Mesenteric fat pad (tissue), 1 donor: ENCODE measurements at regions not wholly inside any gene's neighbourhood (a gene's known extent, or its start where the extent isn't known, plus 50 kb on each side); places are given as distances from the start of the nearest gene placed in this dataset.
"Not testable (repeated sequence)": the region's sequence is repeated elsewhere in the genome, so short reads cannot be mapped to it uniquely, and the experiment has no call there.

Experiments
- DNase-seq: peaks from one replicate; pipeline ENCODE4 v3.0.0-alpha.2; 2020; ENCODE audit warnings: low spot score
- donor health status: DM: yes; HTN: yes; CAD: no.

DNA sequence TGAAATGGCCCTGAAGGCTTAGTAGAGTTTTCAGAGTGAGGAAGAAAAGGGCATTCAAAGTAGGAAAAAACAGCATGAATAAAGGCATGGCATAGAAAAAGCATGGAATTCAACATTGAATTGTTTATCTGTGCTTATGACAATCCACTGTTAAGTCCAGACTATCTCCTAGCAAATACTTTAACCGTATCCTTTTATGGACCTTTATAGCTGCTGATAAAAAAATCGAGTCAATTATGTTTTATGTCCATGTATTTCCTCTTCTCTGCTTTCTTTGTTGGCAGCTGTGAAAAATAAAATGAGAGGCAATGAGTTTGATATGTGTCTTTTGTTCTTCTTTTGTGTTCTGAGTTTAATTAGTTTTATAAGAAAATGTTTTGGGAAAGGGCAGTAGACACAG is 70.4 kb downstream of the TDRD15 start:
- no peak for DNase-seq

DNA sequence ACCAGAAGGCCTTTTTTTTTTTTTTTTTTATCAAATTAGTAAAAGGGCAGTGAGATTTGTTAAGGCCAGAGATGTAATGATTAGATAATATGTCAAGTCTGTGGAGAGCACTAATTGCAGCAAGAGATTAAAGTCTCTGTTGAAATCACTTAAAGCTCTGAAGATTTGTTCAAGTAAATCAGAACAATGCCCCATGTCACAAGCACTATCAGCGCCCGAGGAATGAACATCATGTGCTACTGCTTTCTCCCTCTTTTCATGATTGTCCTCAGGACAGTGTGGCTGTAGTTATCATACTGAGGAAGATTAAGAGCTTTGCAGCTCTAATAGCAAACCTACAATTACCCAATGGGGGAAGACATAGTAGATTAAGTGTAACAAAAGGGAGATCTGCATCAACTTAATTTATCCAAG is 71.1 kb downstream of the TDRD15 start:
- no peak for DNase-seq

DNA sequence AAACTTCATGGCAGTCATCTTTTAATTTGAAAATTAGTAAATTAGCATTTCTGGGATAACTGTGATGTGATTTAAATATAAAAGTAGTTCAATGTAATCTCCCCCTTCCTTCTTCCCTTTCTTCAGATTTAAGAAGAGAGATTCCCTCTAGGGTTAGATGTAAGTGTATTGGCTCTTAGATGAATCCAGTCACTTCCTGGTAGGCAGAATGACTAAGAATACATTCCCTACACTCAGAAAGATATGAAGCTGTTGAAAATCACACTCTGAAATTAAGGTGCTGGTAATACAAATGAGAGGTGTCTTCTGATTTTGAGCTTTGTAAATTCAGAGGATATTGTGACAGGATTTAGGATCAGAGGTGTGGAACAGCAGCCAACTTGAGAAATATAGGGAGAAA is 71.6 kb downstream of the TDRD15 start:
- no peak for DNase-seq

DNA sequence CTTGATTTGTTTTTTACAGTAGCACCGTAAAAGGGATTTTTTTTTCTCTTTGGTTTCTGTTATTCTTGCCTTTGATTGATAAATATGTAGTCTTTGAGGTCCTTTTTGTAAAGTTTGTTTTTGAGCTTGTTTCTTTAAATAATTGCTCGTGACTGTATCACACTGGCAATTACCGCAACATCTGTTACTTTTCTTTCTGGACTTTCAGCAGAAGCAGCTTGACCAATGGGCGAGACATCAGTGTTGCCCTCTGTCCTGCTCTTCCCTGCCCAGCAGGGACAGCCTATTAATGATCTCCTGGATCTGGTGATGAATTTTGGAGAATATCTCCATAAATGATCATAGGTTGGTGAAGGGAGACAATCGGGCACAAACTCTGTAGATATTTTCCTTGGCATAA is 74.9 kb downstream of the TDRD15 start:
- DNase-seq: no peak

DNA sequence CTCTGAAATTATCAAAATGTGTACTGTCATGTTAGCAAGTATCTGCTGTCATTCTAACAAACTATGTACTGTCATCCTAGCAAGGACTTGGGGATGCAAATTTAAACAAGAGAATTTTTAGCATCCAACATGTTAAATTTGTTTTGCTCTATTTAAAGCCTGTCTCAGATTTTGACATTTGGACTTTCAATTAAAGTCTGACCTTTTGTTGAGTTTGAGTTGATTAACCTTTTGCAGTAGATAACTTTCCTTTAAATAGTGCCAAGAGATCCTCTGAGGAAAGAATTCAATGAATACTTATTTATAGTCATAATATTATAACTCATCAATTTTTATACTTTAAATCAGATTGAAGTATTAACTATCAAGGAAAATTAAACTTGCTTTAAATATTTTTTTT is 80.2 kb downstream of the TDRD15 start:
- DNase-seq: no peak

DNA sequence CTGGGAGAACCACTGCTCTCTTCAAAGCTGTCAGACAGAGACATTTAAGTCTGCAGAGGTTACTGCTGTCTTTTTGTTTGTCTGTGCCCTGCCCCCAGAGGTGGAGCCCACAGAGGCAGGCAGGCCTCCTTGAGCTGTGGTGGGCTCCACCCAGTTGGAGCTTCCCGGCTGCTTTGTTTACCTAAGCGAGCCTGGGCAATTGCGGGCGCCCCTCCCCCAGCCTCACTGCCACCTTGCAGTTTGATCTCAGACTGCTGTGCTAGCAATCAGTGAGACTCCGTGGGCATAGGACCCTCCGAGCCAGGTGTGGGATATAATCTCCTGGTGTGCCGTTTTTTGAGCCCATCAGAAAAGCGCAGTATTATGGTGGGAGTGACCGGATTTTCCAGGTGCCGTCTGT is 90.3 kb downstream of the TDRD15 start:
- DNase-seq: not testable (repeated sequence)

DNA sequence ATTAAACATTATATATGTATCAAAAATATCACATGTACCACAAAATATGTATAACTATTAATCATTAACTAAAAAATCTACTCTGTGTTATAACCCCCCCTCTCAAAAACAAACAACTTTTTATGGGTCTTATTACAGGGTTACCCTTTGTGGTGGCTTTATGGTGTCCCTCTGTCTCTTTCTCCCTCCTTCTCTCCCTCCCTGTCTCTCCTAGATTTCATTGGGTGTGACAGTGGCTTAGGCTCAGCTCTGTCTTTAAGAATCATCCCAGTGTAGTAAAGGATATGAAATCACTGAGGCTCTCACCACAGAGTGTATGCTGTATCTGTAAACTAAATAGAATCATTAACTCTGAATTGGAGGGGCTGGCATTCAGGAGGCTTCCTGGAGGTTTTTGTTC is 93.7 kb downstream of the TDRD15 start:
- DNase-seq: no peak

DNA sequence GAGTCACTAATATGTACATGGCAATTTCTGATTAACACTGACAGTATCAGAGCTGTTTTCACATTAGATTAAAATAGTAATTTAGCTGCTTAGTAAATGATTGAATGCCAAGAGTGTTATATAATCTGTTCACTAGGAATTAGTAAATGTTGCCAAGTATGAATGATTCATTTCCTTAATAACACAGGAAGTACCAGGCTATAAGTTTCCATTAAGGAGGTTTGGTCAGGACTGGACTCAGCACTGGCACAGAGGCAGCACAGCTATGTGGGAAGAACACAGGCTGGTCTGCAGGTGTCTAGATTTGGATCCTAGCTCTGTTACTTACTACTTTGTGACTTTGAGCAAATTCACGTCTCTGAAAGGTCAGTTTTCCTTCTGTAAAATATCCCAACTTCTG is 97.2 kb downstream of the TDRD15 start:
- no peak for DNase-seq

DNA sequence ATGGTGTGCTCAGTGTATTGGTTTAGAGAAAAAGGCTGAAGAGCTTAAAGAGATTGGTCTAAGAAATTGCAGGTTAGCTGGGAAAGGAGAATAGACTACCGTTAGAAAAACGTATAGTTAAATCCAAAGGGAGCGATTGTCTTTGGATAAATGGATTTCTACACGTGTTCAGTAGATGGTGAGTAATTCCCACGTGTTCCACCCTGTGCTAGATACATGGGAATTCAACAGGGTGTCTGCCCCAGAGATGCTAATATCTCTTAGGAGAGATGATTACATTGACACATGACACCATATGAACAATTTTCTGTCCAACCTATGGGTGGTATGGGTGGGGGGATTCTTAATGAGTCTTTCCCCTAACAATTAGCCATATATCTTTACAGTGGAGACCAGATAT is 99.8 kb downstream of the TDRD15 start:
- no peak for DNase-seq

DNA sequence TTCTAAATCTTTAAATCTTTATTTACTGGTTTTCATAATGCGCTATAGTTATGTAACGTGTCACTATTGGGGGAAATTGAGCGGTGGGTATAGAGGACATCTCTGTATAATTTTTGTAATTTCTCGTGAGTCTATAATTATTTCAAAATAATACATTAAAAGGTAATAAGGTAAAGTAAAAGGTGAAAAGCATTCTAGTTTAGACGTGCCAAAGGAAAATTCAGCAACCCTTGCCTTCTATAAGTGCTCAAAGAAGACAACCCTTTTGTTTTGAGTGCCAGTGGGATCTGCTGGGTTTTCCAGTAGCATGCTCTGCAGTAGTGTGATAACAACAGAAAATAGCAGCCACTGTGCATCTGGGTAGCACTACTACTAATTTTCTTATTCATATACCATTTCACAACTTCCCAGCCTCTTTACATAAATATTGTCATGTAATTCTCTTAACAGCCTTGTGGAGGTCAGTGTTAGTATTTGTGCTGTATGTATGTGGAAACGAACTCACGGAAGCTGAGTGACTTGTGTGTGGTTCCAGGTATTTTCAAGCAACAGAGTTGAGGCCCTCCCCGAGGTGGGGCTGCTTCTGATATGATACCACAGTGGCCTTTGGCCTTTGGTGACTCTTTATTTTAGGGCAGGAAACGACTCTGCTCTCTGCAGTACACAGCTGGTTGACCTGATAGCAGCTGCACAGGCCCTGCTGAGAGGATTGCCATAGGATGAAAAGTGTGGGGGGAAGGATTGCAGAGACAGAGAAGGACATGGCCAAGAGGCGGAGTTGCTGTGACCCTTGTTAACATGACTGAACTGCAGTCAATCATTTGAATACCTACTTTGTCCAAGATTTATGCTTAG is 104.5 kb downstream of the TDRD15 start:
- no peak for DNase-seq

DNA sequence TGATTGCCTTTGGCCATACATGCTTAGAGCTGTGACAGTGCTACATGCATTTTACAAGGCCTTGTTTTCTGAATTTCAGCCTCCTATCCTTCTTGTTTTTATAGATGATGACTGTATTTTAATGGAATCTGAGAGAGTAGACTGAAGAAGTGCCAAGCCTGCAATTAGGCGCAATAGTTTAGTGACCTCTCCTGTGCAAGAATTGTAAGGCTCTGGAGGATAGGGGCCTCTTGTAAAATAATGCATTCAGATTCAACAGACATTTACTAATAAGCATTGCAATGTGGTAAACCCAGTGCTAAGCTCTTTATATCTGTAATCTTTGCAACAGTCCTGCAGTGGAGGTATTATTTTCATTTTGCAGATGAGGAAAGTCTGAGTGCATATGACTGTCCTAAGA is 105.5 kb downstream of the TDRD15 start:
- no peak for DNase-seq

DNA sequence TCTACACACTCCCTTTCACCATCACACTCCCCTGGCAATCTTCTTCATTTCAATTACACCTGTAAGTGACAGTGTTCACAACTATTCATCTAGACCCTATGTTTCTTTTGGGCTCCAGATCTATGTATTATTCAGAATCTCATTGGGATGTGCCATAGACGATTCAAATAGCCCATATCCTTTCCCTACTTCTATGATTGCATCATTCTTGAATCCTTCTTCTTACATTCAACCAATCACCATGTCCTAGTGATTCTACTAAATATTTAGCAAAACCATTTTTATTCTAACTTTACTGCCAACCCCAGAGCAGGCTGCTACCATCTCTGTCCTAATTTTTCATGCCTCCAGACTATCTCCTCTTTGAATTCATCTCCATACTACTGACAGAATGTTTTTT is 106.4 kb downstream of the TDRD15 start:
- DNase-seq: no peak

DNA sequence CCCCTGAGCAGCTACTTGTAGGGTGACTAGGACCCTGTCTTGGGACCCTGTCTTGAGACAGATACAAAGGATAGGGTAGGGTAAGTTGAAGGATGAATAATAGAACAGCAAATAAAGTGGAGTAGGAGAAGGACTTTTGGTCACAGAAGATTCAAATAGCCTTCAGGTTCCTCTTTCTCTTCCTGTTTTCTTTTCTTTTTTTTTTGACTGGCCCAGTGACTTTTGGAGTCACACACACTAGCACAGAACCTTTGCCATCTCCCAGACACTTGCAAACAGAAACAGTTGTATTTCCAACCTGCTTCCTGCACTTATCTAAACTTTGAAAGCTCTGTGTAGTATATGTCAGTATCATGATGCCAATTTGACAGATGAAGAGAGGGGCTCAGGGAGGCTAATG is 108.2 kb downstream of the TDRD15 start:
- no peak for DNase-seq

DNA sequence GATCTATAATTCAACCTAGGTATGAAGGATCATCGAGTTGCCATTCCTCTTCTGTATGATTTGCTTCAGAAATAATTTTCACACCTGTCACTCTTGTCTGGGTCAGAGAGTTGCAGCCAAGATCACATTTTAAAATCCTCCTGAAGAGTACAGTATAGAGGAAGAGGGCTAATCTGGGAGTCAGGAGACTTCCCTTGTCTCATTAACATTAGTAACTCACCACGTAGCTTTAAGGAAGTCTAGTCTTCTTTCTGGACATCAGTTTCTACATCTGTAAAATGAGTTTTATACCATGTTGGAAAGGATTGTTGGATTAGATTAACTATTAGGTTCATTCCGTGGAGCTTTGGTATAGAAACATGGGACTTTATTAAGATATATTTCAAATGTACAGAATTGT is 109.4 kb downstream of the TDRD15 start:
- DNase-seq: no peak

DNA sequence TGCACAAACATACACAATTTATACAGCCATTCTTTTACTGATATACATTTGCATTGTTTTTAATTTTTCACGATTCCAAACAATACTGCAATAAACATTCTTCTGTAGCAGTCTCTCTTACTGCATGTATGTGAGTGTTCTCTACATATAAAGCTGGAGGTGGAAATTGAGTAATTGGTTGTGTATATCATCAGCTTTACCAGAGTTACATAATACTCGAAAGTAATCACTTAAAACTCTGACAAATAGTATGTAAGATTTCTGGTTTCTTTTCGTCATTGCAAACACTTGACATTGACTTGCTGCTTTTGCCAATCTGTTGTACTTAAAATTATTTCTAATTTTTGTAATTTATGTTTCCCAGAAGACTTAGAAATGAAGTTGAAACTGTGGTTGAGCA is 110.2 kb downstream of the TDRD15 start:
- no peak for DNase-seq

DNA sequence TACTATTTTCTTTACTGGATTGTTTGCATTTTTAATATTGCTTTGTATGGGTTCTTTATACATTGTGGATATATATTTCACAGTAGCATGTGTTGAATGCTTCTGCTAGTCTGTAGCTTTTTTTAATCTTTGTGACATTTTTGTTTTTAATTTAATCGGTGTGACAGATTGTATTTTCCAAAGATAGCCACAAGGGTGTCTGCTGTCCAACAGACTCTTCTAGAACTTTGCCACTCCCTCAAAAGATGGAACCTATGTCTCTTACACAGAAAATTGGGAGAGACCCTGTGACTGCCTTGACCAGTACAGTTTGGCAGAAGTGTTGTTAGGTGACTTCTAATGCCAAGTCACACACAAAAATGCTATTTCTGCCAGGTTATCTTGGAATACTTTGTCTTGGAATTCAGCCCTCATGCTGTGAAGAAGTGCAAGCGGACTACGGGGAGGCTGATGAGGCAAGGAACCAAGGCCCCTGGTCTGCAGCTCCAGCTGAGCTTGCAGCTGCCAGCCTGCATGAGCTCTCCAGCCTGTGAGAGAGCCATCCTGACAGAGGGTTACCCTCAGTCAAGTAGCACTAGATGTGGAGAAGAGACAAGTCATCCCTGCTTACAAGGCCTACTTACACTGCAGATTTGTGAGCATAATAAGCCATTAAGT is 110.8 kb downstream of the TDRD15 start:
- DNase-seq: no peak

DNA sequence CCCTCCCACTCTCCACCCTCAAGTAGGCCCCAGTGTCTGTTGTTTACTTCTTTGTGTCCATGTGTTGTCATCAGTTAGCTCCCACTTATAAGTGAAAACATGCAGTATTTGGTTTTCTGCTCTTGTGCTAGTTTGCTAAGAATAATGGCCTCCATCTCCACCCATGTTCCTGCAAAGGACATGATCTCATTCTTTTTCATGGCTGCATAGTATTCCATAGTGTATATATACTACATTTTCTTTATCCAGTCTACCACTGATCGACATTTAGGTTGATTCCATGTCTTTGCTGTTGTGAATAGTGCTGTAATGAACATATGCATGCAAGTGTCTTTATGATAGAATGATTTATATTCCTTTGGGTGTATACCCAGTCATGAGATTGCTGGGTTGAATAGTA is 116.0 kb downstream of the TDRD15 start:
- not testable (repeated sequence) for DNase-seq

DNA sequence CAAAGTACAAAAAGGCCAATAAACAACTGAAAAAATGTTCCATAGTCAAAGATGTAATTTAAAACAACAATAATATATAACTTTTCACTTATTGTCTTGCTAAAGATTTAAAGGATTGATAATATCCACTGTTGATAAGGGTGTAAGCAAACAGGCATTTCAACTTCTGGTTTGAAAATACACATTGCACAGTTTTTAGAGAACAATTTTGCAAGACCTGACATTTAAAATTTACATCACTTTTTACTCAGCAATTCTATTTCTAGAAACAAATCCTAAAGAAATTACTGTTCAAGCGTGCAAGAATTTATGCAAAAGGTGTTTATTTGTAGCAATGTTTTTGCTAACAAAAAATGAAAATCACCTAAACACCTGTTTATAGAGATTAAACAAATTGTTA is 120.4 kb downstream of the TDRD15 start:
- DNase-seq: no peak

DNA sequence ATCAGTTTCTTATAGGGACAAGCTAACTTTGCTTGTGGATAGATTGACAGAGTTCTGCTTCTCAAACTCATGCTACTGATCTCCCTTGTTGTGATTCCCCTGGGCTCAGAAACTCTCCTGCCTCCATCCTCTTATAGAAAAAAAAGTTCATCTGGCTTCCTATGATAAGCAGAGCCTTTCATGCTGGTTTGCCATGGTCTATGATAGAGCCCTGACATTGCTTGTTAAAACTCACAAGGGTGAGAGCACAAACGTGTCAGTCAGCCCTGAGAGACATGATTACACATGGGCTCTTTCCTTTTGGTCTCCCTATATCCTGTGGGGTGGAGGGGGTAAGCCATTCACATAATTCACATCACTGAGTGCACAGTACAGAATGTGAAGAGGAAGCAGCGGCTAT is 121.8 kb downstream of the TDRD15 start:
- DNase-seq: no peak

DNA sequence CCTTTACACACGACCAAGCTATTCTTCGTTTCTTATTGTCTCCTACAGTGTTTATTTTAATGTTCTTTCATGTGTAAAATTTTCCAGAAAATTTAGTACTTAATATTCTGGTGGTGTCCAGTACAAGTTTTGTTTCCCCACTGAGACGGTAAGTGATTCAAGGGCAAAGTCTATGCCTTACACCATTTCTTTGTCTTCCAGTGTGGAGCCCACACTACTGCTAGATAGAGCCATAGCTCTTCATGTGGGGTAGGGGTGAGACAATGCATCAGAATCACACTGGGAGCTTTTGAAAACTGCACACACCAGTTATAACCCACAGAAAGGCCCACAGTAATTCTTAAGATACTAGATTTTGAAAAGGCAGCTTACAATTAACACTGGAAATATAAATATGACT is 125.6 kb downstream of the TDRD15 start:
- DNase-seq: no peak

DNA sequence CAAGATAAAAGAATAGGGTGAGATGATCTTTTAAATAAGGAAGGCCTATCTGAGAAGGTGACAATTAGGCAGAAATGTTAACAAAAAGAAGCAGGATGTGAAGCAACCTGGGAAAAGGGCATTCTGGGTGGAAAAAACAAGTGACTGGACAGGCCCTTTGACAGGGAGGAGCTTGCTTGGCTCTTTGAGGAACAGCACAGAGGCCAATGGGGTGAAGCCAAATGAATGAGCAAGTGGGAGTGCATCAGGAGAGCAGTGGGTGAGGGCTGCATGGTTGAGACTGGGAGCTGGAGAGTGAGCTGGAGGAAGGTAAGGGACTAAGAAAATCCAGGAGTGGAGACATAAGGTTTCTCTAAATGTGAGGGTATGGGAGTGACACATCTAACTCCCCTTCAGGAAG is 126.9 kb downstream of the TDRD15 start:
- peak; percentile 59 for DNase-seq

DNA sequence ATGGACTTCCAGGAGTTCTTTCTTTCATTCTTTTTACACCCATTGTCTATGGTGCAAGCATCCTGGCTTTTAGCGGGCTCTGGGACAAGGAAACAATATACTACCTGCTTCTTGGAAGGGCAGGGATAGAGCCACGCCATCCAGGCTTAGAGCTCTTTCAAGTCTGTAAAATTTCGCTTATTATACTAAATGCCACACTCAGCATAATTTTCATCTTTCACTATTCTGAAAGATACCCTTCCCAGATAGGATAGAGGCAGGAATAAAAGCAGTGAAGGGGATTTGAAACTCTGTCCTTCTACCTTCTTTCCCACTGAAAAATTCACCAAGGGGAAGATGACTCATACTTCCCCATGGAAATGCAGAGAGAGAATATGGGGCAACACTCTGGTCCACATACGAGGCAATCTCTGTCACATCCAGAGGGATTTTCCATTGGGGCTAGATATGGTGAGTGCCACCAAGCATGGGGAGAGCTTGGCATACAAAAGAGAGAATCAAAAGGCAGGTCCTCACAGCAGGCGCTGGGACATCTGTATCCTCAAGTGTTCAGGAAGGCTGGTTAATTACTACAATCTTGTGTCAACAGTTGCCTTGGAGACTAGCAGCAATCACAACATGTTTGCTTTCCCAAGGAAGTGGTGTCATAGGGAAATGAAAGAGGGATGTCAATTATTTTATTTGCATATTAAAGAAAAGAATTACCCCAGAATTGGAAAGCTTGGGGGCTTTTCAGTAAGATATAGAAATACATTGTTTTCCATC is 127.6 kb downstream of the TDRD15 start:
- DNase-seq: no peak
